RPMI8226 (cell line): ENCODE measurements at regions not wholly inside any gene's neighbourhood (a gene's known extent, or its start where the extent isn't known, plus 50 kb on each side); places are given as distances from the start of the nearest gene placed in this dataset.

ENCODE experiments used
- DNase-seq: peaks from one replicate; pipeline ENCODE4 v3.0.0-alpha.2; 2015

DNA sequence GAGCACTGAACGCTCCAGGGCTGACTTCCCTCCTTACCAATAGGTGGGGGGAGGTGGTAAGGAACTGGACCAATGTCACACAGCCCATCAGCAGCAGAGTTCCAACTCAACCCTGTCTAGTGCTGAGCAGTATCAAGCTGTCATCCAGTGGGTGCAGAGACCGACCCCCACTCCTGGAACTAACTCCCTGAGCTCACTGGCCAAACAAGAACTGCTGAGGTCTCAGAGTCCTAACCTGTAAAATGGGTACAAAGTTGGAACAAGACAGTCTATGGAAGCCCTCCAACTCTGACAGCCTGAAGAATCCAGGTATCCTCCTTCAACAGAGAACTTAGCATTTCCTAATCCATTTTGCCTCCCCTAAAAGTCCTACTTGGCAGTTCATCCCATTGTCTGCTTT lies 91.1 kb upstream of the CLMN start:
- no peak for DNase-seq

DNA sequence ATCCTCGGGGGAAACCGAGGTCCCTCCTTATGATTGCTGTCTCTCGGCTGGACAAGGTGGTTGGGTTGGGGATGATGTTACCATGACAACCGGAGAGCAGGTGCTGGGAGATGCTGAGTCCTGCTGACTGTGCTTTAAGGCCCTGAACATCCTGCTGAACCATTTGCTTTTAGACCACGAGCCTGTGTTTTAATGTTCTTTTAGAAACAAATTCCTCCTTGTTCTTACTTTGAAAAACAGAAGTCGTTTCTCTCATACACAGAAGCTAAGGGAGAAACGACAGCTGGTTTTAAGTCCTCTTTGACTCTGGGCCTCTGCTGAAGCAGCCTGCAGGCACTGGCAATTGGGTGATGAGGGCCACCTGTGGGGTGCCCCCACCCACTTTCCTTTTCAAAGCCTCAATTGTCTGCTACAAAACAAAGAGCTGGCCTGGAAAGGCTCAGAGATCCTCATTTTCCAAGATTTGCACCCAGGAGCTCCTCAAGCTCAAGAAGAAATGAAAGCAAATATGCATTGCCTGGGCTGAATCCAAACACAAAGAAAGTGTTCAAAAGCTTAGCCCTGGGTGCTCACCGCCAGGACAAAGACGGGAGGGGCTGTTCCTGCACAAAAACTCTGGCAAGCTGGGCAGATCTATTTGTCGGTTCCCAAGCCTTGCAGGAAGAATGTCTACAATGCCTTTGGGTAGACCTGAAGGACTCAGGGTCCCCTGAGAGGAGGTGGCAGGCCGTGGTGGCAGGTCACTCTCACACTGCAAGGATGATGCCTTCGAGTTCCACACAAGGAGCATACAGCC lies 90.0 kb upstream of the CLMN start:
- no peak for DNase-seq

GRCh38 chr14:95408731-95409476 lies 89.2 kb upstream of the CLMN start:
- DNase-seq = no peak

GRCh38 chr14:95407354-95407753 lies 87.6 kb upstream of the CLMN start:
- DNase-seq = no peak

- no peak for DNase-seq
Measured at GRCh38 chr14:95406756-95407277, 87.1 kb upstream of the CLMN start.

DNA sequence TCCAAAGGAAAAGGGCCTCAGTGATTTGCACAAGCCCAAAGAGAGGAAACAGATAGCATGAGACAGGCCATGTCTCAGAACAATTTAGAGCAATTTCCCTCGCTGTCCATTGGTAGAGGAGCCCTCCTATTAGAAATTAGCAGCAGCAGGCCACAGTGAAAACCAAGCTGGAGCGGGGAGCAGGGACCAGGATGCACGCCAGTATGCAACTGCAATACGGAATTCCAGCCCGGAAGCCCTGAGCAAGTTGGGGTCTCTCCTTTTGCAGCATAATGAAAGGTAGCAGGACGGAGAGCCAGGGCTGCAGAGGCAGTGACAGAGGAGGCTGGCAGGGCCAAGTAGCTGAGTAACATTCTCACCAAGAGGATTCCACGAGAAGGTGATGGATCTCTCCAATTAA lies 84.9 kb upstream of the CLMN start:
- no peak for DNase-seq

- DNase-seq = no peak
Measured at GRCh38 chr14:95402578-95402977, 82.9 kb upstream of the CLMN start.

GRCh38 chr14:95402176-95402575 lies 82.5 kb upstream of the CLMN start:
- no peak for DNase-seq

DNA sequence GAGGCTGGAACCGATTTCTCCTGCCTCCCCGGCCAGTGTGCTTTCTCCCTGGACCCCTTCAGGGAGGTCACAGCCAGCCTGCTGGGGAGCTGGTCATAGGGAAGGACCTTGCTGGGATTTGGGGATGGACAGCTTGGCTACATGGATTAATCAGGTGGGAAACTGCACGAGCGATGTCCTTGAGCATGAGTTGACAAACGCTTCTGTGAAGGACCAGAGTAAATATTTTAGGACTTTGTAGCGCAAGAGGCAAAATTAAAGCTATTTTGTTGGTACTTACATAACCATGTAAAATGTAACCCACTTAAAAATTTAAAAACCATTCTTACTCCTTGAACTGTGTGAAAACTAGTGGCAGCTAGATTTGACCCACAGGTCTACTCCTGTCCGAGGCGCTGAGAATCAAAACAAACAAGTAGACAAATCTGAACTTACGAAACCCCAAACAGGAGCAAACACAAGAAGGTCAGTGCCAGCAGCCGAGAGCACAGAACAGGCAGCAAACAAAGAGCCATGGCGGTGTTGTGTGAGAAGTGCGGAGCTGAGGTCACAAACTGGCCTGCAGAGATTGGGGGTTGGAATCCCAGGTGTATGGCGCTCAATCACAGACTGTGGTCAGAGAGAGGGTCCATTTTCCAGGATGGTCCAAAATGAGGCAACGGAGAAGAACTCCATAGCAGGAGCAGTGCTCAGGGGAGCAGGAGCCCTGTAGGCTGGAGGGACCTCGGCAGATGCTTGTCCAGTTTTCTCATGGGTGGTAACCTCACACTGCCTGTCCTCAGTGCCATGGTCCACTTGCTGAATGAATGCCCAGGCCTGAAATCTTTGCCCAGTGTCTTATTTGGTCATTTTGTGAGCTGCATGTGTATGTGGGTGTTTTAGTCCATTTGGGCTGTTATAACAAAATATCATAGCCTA lies 79.2 kb upstream of the CLMN start:
- DNase-seq = no peak

DNA sequence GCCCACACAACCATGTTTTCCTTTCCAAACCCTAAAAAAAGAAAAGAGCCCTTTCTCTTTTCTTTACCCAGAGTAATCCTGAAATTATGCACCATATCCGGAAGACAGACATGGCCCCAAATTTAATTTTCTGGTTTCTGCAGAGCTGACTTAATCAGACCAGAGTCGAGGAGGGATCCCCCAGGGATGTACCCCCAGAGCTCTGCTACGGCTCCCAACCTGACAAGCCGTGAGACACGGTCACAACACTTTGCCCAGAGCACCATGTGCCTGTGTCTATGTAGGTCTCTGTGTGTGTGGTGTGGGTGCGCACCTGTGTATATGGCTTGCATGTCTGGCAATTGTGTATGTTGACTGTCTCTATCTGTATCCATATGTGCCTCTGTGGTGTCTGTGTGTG lies 77.6 kb upstream of the CLMN start:
- DNase-seq = no peak

DNA sequence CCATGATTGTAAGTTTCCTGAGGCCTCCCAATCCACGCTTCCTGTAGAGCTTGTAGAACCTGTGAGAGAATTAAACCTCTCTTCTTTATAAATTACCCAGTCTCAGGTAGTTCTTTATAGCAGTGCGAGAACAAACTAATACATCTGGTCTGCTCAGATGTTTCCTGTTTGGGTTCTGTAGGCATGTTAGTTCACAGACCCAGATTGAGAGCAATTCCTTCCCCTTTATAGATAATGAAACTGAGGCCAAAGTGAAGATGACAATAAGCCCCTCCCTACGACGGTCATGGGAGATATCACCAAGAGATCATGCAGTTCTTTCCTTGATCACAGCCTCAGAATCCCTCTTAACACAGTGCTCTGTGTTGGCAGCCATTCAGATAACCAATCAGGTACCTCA lies 76.5 kb upstream of the CLMN start:
- no peak for DNase-seq

DNA sequence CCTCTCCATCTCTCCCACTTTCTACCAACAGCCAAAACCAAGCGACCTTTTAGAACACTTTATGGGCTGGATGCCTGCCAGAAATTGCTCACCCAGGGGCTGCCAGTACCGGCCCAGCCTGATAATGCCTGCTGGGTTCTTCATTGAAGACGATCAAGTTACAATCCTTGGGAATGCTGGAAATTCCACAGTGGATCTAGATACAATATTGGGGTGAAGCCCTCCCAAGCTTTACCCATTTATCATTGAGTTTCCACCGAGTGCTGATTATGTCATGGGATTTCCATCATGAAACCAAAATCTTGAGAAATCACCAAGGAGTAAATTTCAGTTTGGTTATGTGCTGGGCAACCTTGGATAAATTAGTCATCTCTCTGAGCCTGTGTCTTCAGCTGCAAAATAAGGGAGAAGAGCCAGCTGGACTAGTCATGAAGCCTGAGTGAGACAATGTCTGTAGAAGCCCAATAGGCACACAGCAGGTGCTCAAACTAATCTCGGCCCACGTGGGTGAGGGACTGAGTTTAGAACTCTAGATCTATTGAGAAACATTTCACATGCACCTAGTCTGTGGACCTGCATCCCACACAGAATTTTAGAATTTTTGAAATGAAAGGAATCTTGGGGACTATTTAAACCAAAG lies 75.5 kb upstream of the CLMN start:
- no peak for DNase-seq

DNA sequence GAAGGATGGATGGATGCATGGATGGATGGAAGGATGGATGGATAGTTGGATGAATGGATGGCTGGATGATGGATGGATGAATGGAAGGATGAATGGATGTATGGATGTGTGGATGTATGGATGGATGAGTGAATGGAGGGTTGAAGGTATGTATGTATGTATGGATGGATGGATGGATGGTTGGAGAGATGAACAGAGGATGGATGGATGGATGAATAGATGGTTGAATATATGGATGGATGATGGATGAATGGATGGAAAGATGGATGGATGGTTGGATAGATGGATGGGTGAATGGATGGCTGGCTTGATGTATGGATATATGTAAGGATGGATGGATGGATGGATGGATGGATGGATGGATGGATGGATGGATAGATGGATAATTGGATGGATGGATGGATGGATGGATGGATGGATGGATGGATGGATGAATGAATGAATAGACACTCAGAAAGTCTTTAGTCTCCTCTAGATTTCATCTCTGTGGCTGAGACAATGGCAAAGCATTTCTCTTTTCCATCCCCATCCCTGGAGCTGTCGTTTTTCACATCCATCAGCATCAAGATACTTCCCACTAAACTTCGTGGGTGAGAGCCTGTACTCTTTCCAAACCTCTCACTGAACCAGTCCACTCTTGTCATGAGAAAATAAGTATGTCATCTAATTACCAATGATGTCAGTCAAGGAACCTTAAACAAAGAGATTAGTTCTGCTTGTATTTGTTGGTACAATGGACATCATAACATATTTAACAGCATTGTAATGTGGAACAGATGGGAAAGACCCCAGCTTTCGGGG lies 74.8 kb upstream of the CLMN start:
- DNase-seq = no peak

GRCh38 chr14:95392841-95393240 lies 73.1 kb upstream of the CLMN start:
- DNase-seq = no peak

DNA sequence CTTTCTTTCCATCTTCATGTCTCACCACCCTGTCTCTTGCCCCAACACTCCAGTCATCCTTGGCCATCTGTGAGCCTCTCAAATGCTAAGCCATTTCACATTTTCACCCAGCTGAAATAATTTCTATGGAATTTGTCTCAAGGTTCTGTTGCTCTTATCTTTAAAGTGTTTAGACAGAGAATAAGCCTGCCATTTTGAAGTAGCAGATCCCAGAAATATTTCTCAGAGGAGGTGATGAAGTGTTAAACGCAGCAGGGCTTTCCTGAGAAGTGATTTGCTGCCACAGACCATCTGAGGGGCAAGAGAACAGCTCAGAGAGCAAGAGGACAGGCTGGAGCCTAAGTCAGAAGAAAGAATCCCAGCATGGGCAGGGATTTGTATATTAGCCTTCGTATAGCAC lies 71.6 kb upstream of the CLMN start:
- no peak for DNase-seq

GRCh38 chr14:95389471-95390011 lies 69.8 kb upstream of the CLMN start:
- no peak for DNase-seq

GRCh38 chr14:95388699-95389098 lies 69.0 kb upstream of the CLMN start:
- DNase-seq = no peak

DNA sequence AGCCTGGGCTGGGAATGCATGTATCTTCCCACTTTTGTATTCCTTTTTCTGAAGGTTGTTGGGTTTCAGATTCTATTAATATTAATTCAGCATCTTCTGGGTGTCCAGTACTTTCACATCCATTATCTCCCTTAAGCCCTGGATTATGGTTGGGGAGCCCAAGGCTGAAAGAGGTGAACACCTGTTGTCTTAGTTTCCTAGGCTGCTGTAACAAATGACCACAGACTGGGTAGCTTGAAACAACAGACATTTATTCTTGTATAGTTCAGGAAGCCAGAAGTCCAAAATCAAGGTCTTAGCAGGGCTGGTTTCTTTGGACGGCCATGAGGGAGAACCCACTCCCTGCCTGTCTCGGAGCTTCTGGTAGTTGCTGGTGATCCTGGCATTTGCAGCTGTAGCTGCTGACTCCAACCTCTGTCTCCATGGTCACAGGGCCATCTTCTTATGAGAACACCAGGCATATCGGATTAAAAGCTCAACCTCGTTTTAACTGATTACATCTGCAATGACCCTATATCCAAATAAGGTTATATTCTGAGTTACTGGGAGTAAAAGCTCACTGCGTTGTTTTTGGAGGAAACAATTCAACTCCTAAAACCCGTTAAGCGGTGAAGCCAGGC lies 68.2 kb upstream of the CLMN start:
- no peak for DNase-seq

DNA sequence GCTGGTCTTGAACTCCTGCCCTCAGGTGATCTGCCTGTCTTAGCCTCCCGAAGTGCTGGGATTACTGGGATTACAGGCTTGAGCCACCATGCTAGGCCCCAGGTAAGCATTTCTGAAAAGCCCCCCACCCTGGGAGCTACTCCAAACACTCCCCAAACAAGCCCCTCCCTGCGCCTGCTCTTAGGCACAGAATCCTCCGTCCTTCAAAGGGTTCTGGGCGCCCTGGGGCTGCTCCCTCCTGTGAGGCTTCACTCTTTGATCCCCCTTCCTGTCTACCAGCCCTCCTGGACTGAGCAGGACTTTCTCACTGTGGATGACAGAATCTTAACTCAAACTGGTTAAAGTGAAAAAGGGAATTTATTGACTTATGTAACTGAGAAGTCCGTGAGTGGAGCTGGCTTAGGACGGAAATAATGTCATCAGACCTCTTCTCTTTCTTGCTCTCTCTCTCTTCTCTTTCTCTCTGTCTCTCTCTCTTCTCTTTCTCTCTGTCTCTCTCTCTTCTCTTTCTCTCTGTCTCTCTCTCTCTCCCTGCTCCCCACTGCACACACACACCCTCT lies 66.9 kb upstream of the CLMN start:
- no peak for DNase-seq

DNA sequence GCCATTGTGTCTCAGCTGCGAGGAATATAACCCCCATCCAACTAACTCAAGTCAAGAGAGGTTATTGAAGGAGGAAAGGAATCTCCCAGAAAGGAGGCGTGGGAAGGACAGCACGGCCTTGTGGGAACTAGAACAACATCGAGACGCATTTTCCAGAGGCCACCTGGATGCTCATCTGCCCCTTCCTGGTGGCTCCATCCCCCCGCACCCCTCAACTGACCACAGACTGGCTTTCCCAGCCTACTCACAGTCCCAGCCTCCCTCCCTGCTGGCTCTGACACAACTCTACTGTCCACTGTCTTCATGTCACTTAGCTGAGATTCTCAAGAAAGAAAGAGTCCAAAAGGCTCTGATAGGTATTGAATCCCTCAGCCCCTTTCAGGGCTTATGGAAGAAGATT lies 66.0 kb upstream of the CLMN start:
- no peak for DNase-seq

GRCh38 chr14:95382747-95383146 lies 63.0 kb upstream of the CLMN start:
- no peak for DNase-seq
